Endothelial cell of umbilical vein (primary cell): ENCODE measurements at regions not wholly inside any gene's neighbourhood (a gene's known extent, or its start where the extent isn't known, plus 50 kb on each side); places are given as distances from the start of the nearest gene placed in this dataset.

Experiments used
- EZH2 ChIP-seq: IDR thresholded peaks from 2 replicates; pipeline ENCODE4 v1.6.1; 2012; ENCODE audit warnings: borderline replicate concordance, low read depth, mild to moderate bottlenecking, moderate library complexity, low read length, inconsistent platforms; ENCODE audit not compliant: severe bottlenecking
- FOS ChIP-seq: IDR thresholded peaks from 2 replicates; pipeline ENCODE4 v1.6.1; 2011; ENCODE audit warnings: mild to moderate bottlenecking, low read length, moderate library complexity, borderline replicate concordance; ENCODE audit not compliant: insufficient read depth
- GATA2 ChIP-seq: IDR thresholded peaks from 2 replicates; pipeline ENCODE4 v1.7.0; 2011; ENCODE audit warnings: low read depth, mild to moderate bottlenecking, moderate library complexity, mixed read lengths, low read length; ENCODE audit not compliant: insufficient read length, insufficient read depth
- JUN ChIP-seq: IDR thresholded peaks from 2 replicates; pipeline ENCODE4 v1.6.1; 2011; ENCODE audit warnings: borderline replicate concordance, low read depth; ENCODE audit not compliant: insufficient read length, insufficient read depth
- MYC ChIP-seq: IDR thresholded peaks from one replicate; pipeline ENCODE4 v1.6.1; 2011; ENCODE audit warnings: mild to moderate bottlenecking, low read depth, low read length
- POLR2A ChIP-seq: IDR thresholded peaks from 2 replicates; pipeline ENCODE4 v1.6.1; 2012; ENCODE audit warnings: low read depth, mild to moderate bottlenecking, control low read depth, low read length
- POLR2AphosphoS5 ChIP-seq: IDR thresholded peaks from 2 replicates; pipeline ENCODE4 v1.6.1; 2012; ENCODE audit warnings: low read depth, mild to moderate bottlenecking, control low read depth, low read length, moderate library complexity; ENCODE audit not compliant: insufficient read depth
- TF ChIP-seq, protein P1 (sequence below), 2 donors: IDR thresholded peaks; 1 replicate in 1 of 2; 2 replicates in 1 of 2; pipeline ENCODE4 v1.5.1; 2011; ENCODE audit warnings: low read length in 2 of 2, mild to moderate bottlenecking in 2 of 2, moderate library complexity in 2 of 2, control low read depth in 1 of 2, inconsistent platforms in 1 of 2, low read depth in 1 of 2; ENCODE audit not compliant: insufficient read depth in 1 of 2; ENCODE audit errors: extremely low read depth in 1 of 2
- TF ChIP-seq, protein P2 (sequence below): IDR thresholded peaks from 2 replicates; pipeline ENCODE4 v1.6.1; 2011; ENCODE audit not compliant: insufficient read depth, insufficient read length

- TF ChIP-seq, protein P1, sequence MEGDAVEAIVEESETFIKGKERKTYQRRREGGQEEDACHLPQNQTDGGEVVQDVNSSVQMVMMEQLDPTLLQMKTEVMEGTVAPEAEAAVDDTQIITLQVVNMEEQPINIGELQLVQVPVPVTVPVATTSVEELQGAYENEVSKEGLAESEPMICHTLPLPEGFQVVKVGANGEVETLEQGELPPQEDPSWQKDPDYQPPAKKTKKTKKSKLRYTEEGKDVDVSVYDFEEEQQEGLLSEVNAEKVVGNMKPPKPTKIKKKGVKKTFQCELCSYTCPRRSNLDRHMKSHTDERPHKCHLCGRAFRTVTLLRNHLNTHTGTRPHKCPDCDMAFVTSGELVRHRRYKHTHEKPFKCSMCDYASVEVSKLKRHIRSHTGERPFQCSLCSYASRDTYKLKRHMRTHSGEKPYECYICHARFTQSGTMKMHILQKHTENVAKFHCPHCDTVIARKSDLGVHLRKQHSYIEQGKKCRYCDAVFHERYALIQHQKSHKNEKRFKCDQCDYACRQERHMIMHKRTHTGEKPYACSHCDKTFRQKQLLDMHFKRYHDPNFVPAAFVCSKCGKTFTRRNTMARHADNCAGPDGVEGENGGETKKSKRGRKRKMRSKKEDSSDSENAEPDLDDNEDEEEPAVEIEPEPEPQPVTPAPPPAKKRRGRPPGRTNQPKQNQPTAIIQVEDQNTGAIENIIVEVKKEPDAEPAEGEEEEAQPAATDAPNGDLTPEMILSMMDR (IDR thresholded peaks at IDR 0.05; ENCODE audit: extremely low read depth in 1 of 2, insufficient read depth in 1 of 2, low read depth in 1 of 2, low read length in 2 of 2), result no peak
- TF ChIP-seq POLR2A, result no peak
- no peak for TF ChIP-seq EZH2
- no peak for TF ChIP-seq POLR2AphosphoS5
- TF ChIP-seq FOS, result no peak
- no peak for TF ChIP-seq MYC
- TF ChIP-seq, protein P2, sequence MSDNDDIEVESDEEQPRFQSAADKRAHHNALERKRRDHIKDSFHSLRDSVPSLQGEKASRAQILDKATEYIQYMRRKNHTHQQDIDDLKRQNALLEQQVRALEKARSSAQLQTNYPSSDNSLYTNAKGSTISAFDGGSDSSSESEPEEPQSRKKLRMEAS, result no peak
- TF ChIP-seq JUN, result no peak
- no peak for TF ChIP-seq GATA2
These were observed 226.0 kb downstream of the DIPK2A start for GRCh38 chr3:144197582-144197981.
